SW480 (cell line): ENCODE measurements at regions not wholly inside any gene's neighbourhood (a gene's known extent, or its start where the extent isn't known, plus 50 kb on each side); places are given as distances from the start of the nearest gene placed in this dataset.
A peak's percentile ranks its signal among the peaks of the same experiment; 100 is the strongest.
"Not testable (repeated sequence)": the region's sequence is repeated elsewhere in the genome, so short reads cannot be mapped to it uniquely, and the experiment has no call there.

Source experiments
- DNase-seq: peaks from one replicate; pipeline ENCODE4 v3.0.0-alpha.2; 2016; ENCODE audit warnings: low spot score

DNA sequence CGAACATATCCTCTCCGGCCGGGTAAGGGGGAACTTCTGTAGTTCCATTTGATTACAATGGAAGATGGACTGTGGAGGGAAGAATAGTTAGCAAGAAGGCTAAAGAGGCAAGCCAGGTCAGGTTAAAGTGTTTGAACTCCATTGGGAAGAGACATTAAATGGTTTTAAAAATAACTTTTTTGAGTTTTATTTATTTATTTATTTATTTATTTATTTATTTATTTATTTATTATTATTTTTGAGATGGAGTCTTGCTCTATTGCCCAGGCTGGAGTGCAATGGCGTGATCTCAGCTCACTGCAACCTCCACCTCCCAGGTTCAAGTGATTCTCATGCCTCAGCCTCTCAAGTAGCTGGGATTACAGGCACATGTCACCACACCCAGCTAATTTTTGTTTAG, 441.9 kb downstream of the TOX3 start:
- DNase-seq = not testable (repeated sequence)

DNA sequence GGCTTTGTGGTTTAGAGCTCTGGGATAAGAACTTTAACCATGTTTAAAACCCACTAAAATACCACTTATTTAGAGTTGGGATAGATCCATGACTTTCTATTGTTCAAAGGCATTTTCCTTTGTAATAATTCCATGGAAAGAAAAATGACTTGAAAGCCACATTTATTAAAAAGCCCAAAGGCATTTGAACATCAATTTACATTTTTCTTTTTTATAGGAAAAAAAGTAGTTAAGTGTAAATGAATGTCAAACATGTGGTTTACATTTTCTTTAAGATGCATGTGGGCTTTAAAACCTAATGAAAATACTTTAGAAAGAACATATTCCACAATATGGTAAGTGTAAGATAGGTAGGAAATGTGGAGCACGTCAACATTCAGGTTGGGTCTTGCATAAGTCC, 443.2 kb downstream of the TOX3 start:
- no peak for DNase-seq

DNA sequence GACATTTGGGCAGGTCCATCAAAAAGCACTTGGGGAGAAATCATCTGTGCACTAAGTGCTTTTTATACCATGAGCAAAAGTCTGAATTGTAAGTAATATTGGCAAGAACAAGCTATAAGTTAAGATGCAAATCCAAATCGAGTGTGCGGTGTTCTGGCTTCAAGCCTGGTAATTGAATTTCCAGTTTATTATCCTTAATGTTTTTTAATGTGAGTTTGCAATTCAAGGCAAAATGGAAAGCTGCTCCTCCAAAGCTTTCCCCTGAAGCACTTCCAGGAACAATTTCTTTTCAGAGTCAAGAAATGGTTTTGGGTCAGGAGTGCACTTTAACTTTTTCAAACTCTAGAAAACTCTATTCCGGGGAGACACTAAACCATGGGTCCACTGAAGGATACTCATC, 445.7 kb downstream of the TOX3 start:
- no peak for DNase-seq

DNA sequence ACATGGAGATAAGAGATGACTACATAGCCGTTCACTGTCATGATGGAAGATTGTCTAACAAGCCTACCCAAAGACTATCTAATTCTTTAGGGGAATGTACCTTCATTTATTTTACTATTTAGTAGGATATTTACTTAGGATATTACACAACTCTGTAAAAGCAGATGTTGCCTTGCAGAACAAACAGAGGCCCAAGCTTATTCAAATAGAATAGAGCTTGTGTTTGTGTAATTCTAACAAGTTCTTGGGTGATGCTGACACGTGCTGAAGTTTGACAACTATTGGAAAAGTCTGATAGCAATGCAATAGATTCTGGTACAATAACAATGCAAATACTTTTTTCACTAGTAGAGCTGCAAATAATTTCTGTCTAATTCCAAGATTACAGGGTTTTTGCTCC, 447.6 kb downstream of the TOX3 start:
- no peak for DNase-seq

DNA sequence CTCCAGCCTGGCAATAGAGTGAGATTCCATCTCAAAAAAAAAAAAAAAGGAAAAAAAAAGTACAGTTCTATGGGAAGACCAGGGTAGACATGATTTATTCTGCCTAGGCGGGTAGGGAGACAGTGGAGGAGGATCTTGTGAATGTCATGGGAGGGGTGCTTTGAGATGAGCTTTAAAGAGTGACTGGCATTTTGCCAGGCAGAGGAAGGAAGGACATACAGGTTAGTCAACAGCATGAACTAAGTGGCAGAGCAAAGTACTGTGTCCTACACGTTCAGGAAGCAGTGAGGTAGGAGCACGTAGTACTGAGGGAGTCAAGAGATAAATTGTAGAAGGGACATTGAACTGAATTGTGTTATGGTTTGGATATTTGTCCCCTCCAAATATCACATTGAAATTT, 451.5 kb downstream of the TOX3 start:
- DNase-seq = no peak

DNA sequence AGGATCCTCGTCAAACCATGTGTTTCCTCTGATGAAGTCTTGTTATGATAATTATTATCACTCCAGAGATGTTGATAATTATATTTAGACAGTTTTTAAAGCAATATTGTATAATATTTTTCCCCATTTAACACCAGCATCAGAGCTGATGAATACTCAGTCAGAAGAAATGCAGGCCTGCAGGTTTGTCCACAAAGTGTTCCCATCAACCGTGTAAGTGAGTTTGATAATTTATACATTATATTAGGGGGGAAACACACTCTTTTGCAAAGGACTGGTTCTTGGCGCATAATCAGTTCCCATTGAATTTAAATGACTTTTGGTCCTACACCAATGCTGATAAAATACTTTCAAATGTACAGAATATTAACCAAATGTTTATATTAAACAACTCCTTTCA, 454.8 kb downstream of the TOX3 start:
- DNase-seq = no peak

DNA sequence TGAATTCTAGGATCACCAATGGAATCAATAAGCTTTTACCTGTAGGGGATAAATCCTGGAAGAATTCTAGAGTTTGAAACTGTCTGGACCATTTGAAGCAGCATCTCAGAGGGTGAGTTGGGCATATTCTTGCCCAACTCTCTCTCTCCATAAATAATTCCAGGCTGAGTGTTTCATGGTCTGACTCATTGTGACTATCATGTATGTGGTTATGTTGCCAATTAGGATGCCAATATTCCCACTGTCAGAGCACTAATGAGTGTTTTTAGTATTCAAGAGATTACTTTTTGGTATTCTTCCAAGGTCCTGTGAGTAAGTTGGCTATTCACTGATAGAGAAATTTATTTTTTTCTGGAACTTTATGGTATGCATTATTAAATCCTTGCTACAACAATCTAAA, 456.9 kb downstream of the TOX3 start:
- DNase-seq = peak; percentile 7

DNA sequence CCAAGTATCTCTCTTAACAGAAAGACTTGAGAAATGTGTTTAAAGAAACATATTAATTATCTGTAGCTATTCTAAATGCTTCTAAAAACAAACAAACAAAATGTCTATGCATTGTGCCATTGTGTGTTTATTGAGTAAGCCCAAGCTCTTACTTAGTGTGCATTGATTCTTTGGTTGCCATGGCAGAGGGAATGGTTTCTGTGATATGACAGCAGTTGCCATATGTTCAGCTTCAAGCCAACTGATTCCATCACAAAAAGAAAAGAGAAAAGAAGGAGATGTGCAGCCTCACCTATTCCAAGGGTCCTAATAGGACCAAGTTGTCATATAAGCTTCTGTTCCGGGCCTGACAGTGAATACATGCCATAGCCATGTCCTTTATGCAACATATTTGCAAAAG, 457.5 kb downstream of the TOX3 start:
- DNase-seq = no peak

DNA sequence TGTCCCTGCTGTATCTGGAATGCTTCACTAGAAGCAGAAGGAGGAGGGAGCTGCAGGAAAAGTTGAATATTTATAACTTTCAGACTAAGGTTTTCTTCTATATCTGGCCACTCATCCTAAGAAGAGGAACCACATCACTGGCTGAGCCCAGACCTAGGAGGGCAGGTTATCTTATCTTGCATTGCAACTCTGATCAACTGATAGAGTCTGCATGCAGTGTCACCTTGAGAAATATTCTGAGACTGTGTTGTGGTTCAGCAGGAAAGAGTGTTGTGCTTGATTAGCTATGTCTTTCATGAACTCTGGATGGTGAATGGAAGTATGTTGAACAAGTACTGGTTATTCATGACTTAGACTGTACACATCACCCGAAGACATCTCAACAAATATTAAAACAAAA, 460.0 kb downstream of the TOX3 start:
- DNase-seq = no peak

DNA sequence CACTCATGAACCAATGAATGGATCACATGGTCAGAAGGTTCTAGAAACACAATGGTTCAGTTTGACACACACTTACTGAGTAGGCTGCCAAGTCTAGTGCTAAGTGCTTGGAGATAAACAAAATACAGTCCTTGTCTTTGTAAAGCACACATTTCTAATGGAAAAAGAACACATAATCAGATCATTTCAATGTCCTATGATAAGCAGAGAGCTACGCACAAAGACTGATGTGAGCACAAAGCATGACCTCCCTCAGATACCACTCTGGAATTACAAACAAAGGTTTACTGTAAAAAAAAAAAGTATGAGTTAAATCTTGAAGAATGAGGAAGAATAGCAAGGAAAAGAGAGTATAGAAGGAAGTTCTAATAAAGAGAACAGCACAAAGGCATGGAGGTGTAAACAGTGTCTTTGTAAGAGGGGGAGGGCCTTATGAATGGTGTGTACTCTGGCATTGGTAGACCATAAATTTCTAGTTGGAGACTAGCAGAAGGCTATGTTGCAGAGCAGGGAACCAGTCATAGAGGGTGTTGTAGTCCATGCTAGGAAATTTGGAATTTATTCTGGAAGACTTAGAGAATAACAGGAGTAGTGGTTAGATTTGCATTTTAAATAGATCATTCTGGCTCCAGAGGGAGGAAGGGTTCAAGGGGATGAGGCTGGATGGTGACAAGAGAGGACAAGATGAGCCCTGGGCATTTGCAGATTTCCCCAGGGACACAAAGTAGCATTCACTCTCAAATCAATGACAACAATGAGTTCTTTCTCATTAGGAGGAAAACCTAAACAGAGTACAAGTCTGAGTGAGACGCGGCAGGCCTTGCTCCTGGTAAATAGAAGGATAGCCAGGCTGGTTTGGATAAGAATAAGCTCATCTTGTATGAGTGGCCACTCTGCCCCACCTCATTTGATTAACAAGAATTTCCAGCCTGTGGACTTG, 468.0 kb downstream of the TOX3 start:
- no peak for DNase-seq

DNA sequence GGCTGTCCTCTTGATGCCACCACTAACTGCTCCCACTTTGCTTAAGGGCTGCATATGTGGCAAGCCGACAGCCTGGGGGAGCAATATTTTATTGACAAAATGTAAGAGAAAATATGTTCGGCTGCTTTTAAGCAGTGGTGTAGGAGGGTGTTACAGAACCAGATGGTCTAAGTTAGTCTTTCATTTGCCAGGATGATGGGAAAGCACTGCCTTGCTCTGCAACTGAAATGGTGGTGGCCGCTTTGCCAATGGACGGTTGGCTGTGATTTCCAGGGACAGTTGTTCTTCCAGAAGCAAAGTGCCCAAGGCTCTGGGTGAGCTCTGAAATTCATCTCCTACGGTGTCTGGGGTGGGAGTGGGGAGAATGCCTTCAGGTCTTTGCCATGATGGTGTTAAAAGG, 469.3 kb downstream of the TOX3 start:
- no peak for DNase-seq

DNA sequence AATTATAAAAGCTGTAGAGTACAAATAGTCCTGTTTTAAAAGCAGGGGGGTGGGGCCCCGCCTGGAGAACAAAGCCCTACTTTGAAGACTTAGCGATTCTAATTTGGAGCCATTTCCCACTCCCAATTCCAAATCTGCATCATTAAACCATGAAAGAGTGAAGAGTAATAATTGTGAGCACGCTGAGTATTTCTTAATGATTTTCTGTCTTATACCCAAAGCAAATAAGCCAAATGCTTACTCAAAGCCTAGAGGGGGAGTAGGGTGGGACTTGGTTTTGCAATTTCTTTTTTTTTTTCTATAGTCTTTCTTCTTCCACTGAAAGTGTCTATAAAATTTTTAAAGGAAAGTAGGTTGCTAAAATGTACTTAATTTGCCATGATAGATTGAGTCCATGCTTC, 470.1 kb downstream of the TOX3 start:
- DNase-seq = no peak

DNA sequence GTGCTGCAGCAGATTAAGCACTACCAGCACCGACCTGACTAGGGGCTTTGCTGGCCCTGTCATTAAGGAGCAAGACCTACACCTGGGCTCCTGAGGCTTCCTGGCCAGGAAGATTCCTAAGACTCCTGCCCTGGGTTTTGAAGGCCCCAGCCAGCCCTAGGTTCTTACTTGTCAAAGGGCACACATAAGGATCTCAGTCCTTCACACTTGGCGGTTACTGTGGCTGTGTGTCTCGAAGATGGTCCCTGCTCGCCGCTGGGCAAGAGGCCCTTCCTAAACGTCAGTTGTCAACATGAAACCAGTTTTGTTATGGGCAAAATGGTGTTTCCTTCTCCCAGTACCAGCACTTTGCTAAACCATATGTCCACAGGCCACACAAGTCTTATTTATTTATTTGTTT, 470.6 kb downstream of the TOX3 start:
- no peak for DNase-seq

DNA sequence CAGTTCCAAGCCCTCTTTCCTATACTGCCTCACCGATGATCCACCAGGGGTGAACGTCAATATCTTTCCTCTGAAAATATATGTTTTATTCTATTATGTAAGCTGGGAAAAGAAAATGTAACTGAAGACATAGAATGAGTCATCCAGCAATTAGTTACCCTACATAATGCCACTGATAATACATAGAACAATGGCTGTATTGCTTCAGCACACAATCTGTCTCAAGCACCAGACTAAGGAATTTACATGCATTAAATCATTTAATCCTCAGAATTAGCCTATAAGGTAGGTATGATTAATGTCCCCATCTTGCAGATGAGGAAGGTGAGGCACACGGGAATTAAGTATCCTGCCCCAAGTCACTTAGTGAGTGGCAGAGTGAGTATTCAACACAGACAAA, 472.8 kb downstream of the TOX3 start:
- no peak for DNase-seq

DNA sequence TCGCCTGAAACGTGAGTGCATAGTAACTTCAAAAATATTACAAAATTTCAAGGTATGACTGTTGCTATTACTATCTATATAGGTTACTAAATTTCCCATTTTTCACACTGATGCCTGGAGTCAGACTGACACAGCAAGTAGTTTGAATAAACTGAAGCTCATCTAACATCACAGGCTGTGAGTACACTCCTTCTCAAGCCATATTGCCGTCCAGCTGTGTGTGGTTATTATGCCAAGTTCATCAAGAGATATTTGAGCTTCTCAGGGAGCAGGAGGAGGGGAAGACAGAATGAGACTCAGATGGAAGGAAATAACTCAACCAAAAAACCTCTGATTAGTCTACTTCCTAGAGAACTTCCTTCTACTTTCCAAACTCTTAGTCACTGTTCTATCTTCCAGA, 473.9 kb downstream of the TOX3 start:
- DNase-seq = no peak

DNA sequence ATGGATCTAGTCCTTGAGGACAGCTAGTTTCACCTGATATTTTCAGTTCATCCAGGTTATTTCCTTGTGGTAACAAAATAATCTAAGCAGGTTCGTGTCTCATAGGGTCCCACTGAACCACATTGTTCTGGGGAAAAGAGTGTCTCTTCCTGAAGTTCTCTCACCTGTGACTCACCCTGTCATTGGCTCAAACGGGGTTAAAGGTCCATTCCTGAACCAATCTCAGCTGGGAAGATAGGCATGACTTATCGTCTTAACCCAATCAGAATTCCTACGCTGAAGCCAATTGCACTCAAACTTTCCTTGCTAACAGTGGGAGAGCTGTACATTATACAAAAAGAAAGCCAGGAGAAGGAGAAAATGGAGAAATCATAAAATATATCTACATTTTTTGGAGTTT, 475.8 kb downstream of the TOX3 start:
- DNase-seq = no peak

DNA sequence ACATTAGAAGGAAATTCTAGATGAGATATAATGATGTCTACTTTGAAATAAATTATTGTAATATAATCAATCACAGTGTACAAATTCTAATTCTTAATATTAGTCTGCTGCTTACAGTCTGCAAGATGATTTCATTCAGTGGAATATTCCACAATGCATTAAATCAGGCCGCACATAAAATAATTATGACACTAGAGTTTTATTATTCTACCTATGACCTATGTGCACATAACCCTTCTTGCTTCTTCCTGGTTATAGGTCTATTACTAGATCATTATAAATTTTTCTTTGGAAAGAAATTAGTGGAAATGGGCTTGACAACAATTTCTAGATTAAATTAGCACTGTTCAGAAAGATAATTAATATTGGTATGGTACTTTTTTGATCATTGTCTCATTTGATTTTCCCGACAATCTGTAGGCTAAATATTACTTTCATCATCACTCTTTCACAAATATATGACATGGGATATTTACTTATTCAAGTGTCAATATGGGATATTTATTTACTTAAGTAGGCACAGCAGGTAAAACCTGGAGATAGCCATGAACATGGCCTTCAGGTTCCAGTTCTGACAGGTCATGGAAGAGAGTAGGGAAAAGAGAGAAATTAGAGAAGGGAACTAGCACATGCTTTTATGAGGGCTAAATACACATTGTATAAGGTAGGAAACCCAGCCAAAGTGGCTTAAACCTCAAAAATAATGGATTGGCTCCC, 476.4 kb downstream of the TOX3 start:
- no peak for DNase-seq

DNA sequence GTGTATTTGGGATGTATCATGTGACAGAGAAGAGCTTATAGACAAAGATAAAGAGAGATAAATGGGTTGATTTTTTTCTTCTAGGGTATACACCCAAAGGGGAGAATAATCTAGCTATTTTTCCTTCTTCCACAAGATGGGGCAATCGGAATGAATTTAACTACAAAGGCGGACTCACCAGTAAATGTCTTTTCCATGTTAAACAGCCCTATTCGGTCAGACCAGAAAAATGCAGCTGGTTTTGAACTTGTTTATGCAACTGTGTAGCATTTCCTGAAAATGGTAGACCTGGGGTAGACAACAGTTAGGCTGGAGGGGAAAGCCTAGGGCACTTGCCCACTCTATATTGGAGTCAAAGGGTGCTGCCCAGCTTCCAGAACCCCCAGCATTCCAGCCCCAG, 477.1 kb downstream of the TOX3 start:
- peak; percentile 48 for DNase-seq

DNA sequence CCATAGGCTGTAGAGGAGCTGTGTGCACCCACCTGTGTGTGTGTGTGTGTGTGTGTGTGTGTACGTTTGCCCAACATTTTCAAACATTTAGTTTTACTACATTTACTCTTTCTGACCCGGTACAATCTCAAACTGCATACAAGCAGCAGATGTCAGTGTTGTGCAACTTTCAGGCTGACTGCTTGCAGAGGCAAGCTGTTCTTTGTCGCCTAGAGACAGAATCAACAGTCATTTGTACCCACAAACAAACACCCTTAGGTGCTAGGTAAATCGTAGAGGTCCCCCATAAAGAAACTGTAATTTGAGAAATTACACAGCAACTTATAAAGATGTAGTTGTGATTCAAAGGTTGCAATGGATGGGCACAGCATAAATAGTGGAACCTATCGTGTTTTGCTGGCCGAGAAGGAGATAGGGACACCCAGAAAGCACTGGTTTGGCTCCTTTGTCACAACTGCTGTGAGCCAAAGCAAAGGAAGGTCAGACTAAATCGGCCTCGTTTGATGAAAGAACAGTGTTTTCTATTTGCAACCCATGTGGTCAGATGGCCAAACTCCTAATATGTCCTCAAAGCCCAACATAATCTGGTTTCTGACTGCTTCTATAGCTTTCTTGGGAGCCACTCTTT, 478.4 kb downstream of the TOX3 start:
- DNase-seq = peak; percentile 48

DNA sequence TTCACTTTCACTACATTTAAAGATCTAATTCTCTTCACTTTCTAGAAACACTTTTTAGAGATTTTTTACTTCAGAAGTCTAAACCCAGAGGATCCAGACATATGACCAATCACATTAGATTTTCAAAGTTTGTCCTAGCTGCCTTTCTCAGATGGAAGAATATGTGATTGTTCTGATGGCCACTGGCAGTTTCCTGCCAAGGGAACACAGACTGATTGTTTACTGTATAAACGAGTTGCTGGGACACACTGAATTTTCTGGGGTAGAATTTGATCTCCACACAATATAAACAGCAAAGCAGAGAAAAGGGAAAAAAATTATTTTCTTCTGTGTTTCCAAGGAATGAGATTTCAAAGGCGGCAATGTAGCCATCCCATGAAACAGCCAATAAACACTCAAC, 480.0 kb downstream of the TOX3 start:
- no peak for DNase-seq

DNA sequence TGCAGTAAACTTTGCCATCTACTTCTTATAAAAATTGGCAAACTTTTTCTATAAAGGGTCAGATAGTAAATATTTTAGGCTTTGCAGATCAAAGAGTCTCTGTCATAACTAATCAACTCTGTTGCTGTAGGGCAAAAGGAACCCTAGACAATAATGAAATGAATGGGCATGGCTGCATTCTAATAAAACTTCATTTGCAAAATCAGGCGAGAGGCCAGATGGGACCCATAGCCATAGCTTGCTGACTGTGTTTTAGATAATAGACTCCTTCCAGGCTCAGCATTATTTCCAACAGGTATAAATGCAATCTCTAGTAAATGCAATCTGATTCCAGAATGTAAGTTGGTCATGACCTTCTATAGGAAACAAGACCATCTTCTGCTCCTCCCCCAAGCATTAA, 490.7 kb downstream of the TOX3 start:
- no peak for DNase-seq

DNA sequence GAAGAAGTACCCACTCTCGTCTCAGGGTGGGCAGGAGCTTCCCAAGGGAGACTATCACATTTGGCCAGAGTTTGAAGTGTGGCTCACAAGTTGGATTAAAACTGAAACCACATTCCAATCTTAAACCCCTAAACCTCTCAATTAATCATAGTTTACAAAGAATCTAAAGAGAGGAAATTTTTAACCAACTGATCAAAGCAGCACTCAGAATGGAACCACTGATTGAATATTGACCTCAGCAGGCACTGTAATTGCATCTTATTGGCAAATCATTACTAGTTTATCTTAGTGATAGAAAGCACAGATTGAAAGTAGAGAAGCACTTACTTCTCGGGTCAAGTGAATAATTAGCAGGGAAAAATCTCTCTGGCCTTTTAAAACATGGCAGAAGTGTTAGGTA, 491.6 kb downstream of the TOX3 start:
- no peak for DNase-seq

DNA sequence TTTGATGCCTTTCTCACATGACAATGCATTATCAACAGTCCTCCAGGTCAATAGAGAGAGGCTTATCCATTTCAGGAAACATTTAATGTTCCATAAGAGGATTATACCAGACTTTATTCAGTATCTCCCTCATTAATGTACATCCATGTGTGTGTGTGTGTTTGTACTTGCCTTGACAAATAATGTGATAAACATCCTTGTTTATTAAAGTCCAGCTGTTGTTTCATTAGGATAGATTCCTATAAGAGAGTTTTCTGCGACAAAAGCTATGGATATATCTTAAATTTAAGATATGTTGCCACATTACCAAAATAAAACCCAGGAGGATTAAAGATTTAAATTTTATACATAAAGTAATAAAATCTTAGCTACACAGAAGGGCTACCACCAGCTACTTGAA, 492.6 kb downstream of the TOX3 start:
- no peak for DNase-seq
